ENCODE measurements at regions not wholly inside any gene's neighbourhood (a gene's known extent, or its start where the extent isn't known, plus 50 kb on each side); places are given as distances from the start of the nearest gene placed in this dataset.
"Not testable (repeated sequence)": the region's sequence is repeated elsewhere in the genome, so short reads cannot be mapped to it uniquely, and the experiment has no call there.

GRCh38 chr14:103186909-103187586 is 63.8 kb downstream of the TNFAIP2 start:
- DNase-seq (ENCODE audit: low spot score), result no peak

- no peak for DNase-seq (ENCODE audit: low spot score)
These were observed 64.7 kb downstream of the TNFAIP2 start for GRCh38 chr14:103187911-103188310.

GRCh38 chr14:103188810-103189480 is 65.7 kb downstream of the TNFAIP2 start:
- DNase-seq (ENCODE audit: low spot score), result peak; percentile 54

- DNase-seq (ENCODE audit: low spot score), result no peak
These were observed 66.5 kb downstream of the TNFAIP2 start for GRCh38 chr14:103189481-103190470.

- no peak for DNase-seq (ENCODE audit: low spot score)
These were observed 67.5 kb downstream of the TNFAIP2 start for GRCh38 chr14:103190741-103191140.

GRCh38 chr14:103191844-103192243 is 68.6 kb downstream of the TNFAIP2 start:
- DNase-seq (ENCODE audit: low spot score), result no peak

- DNase-seq (ENCODE audit: low spot score), result no peak
These were observed 69.1 kb downstream of the TNFAIP2 start for GRCh38 chr14:103192246-103192840.

- not testable (repeated sequence) for DNase-seq (ENCODE audit: low spot score)
These were observed 69.6 kb downstream of the TNFAIP2 start for GRCh38 chr14:103192861-103193260.

GRCh38 chr14:103193491-103193890 is 70.2 kb downstream of the TNFAIP2 start:
- not testable (repeated sequence) for DNase-seq (ENCODE audit: low spot score)

GRCh38 chr14:103194256-103195045 is 71.2 kb downstream of the TNFAIP2 start:
- no peak for DNase-seq (ENCODE audit: low spot score)

GRCh38 chr14:103195828-103196615 is 72.8 kb downstream of the TNFAIP2 start:
- DNase-seq (ENCODE audit: low spot score), result no peak

GRCh38 chr14:103196716-103197115 is 73.5 kb downstream of the TNFAIP2 start:
- no peak for DNase-seq (ENCODE audit: low spot score)

- DNase-seq (ENCODE audit: low spot score), result peak; percentile 22
These were observed 75.2 kb downstream of the TNFAIP2 start for GRCh38 chr14:103198131-103199105.

GRCh38 chr14:103199124-103199523 is 75.9 kb downstream of the TNFAIP2 start:
- DNase-seq (ENCODE audit: low spot score), result no peak

GRCh38 chr14:103201801-103202200 is 78.5 kb downstream of the TNFAIP2 start:
- DNase-seq (ENCODE audit: low spot score), result no peak

- DNase-seq (ENCODE audit: low spot score), result no peak
These were observed 81.7 kb downstream of the TNFAIP2 start for GRCh38 chr14:103204852-103205540.

- no peak for DNase-seq (ENCODE audit: low spot score)
These were observed 82.3 kb downstream of the TNFAIP2 start for GRCh38 chr14:103205541-103205906.

- no peak for DNase-seq (ENCODE audit: low spot score)
These were observed 82.8 kb downstream of the TNFAIP2 start for GRCh38 chr14:103206023-103206481.
